NCI-H446 (cell line): ENCODE measurements at regions not wholly inside any gene's neighbourhood (a gene's known extent, or its start where the extent isn't known, plus 50 kb on each side); places are given as distances from the start of the nearest gene placed in this dataset.
"Not testable (repeated sequence)": the region's sequence is repeated elsewhere in the genome, so short reads cannot be mapped to it uniquely, and the experiment has no call there.

ENCODE experiments used
- DNase-seq, 2 experiments: peaks; one replicate each; lab custom pipeline; 2025; lab: John Stamatoyannopoulos, UW

- no peak for DNase-seq
Observed at GRCh38 chr1:199522936-199523335, 504.6 kb upstream of the NR5A2 start.

- DNase-seq: no peak
Observed at GRCh38 chr1:199529324-199529723, 498.2 kb upstream of the NR5A2 start.

GRCh38 chr1:199533361-199533760, 494.1 kb upstream of the NR5A2 start:
- DNase-seq: not testable (repeated sequence)

GRCh38 chr1:199545780-199546179, 481.7 kb upstream of the NR5A2 start:
- no peak for DNase-seq

- no peak for DNase-seq
Observed at GRCh38 chr1:199546323-199546722, 481.2 kb upstream of the NR5A2 start.

GRCh38 chr1:199549421-199549820, 478.1 kb upstream of the NR5A2 start:
- no peak for DNase-seq

- peak in 1 of 2 experiments; percentile 37 for DNase-seq
Observed at GRCh38 chr1:199550199-199551065, 477.1 kb upstream of the NR5A2 start.

- peak; percentile 76 to 84 for DNase-seq
Observed at GRCh38 chr1:199551967-199552565, 475.4 kb upstream of the NR5A2 start.

- DNase-seq: no peak
Observed at GRCh38 chr1:199553104-199553503, 474.4 kb upstream of the NR5A2 start.

- DNase-seq: no peak
Observed at GRCh38 chr1:199561334-199561733, 466.2 kb upstream of the NR5A2 start.

GRCh38 chr1:199573047-199573446, 454.5 kb upstream of the NR5A2 start:
- no peak for DNase-seq

- no peak for DNase-seq
Observed at GRCh38 chr1:199574950-199575349, 452.6 kb upstream of the NR5A2 start.

- no peak for DNase-seq
Observed at GRCh38 chr1:199580300-199580699, 447.2 kb upstream of the NR5A2 start.

- DNase-seq: no peak
Observed at GRCh38 chr1:199585392-199585791, 442.1 kb upstream of the NR5A2 start.

GRCh38 chr1:199590708-199591107, 436.8 kb upstream of the NR5A2 start:
- DNase-seq: no peak

GRCh38 chr1:199591468-199591867, 436.0 kb upstream of the NR5A2 start:
- DNase-seq: no peak

- DNase-seq: no peak
Observed at GRCh38 chr1:199593475-199593874, 434.0 kb upstream of the NR5A2 start.

- DNase-seq: not testable (repeated sequence)
Observed at GRCh38 chr1:199596448-199596847, 431.1 kb upstream of the NR5A2 start.

GRCh38 chr1:199597152-199597551, 430.4 kb upstream of the NR5A2 start:
- no peak for DNase-seq

GRCh38 chr1:199608414-199608813, 419.1 kb upstream of the NR5A2 start:
- DNase-seq: no peak

GRCh38 chr1:199612976-199613774, 414.3 kb upstream of the NR5A2 start:
- no peak for DNase-seq

- no peak for DNase-seq
Observed at GRCh38 chr1:199616947-199617346, 410.6 kb upstream of the NR5A2 start.

GRCh38 chr1:199619223-199619622, 408.3 kb upstream of the NR5A2 start:
- no peak for DNase-seq
